AG09319 (cell line): ENCODE measurements at regions not wholly inside any gene's neighbourhood (a gene's known extent, or its start where the extent isn't known, plus 50 kb on each side); places are given as distances from the start of the nearest gene placed in this dataset.
A peak's percentile ranks its signal among the peaks of the same experiment; 100 is the strongest.
"Not testable (repeated sequence)": the region's sequence is repeated elsewhere in the genome, so short reads cannot be mapped to it uniquely, and the experiment has no call there.

ENCODE experiments used
- DNase-seq: peaks from one replicate; pipeline ENCODE4 v3.0.0-alpha.2; 2010; ENCODE audit warnings: low read depth; ENCODE audit errors: extremely low read depth
- CTCF ChIP-seq: IDR thresholded peaks from 2 replicates; pipeline ENCODE4 v1.5.1; 2011; ENCODE audit warnings: low read depth, mild to moderate bottlenecking, inconsistent platforms, low read length, moderate library complexity

- no peak for DNase-seq
- no peak for TF ChIP-seq CTCF
Measured at GRCh38 chr16:29198231-29198630, 208.3 kb downstream of the NPIPB11 start.

DNA sequence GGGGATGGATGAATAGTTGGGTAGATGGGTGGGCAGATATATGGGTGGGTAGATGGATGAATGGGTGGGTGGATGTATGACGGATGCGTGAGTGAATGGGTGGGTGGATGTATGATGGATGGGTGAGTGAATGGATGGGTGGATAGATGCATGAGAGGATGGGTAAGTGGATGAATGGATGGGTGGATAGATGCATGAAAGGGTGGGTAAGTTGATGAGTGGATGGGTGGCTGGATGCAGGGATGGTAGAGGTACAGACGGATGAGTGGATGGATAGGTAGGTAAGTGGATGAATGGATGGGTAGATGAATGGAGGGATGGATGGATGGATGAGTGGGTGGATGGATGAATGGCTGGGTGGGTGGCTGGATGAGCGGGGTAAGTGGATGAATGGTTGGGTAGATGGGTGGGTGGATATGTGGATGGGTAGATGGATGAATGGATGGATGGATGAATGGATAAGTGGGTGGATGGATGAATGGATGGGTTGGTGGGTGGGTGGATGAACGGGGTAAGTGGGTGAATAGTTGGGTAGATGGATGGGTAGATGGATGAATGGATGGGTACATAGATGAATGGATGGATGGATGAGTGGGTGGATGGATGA lies 208.9 kb downstream of the NPIPB11 start:
- DNase-seq: not testable (repeated sequence)

- not testable (repeated sequence) for DNase-seq
Measured at GRCh38 chr16:29196746-29197145, 209.8 kb downstream of the NPIPB11 start.

GRCh38 chr16:29195116-29195872 lies 210.4 kb downstream of the LAT start:
- peak; percentile 86 for DNase-seq

DNA sequence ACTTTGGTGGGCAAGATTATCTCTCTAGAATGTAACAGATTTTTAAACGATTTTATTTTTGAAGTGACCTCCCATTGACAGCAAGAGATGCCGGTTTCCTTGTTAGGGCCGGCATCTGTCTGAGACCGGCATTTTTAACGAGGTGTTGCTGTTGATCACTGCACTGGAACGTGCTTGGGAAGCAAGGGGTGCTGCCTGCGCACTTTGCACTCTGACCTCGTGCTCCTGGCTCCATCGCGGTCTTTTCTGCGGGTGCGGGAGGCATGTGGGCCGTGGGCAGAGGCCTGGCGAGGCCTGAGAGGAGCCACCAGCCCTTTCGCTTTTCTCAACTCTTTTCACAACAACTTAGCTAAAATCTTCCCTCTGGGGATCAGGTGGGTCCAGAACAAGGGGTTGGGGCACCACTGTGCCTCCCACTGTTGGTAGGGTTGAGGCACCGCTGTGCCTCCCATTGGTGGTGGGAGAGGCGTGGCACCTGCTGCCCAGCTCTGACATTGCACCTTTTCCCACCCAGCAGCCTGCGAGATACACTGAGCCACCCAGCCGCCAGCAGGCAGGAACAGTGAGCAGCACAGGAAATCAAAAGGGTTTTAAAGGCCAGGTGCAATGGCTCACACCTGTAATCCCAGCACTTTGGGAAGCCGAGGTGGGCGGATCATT lies 209.5 kb downstream of the LAT start:
- DNase-seq: not testable (repeated sequence)

- DNase-seq: not testable (repeated sequence)
Measured at GRCh38 chr16:29193634-29194033, 208.8 kb downstream of the LAT start.

DNA sequence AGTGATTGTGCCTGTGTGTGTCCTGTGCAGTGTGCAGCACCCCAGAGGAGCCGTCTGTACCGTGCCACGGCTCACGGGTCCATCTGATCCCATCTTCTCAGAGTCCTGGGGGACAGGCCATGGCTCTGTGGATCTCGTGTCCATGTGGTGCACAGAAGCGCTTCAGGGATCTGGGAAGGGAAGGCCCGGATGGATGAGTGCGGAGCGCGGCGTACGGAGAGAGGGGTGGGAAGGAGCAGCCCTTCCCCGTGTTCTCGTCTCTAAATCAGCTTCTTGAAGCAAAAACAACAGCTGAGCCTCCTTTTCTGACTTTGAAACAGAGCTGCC lies 208.4 kb downstream of the LAT start:
- not testable (repeated sequence) for DNase-seq

DNA sequence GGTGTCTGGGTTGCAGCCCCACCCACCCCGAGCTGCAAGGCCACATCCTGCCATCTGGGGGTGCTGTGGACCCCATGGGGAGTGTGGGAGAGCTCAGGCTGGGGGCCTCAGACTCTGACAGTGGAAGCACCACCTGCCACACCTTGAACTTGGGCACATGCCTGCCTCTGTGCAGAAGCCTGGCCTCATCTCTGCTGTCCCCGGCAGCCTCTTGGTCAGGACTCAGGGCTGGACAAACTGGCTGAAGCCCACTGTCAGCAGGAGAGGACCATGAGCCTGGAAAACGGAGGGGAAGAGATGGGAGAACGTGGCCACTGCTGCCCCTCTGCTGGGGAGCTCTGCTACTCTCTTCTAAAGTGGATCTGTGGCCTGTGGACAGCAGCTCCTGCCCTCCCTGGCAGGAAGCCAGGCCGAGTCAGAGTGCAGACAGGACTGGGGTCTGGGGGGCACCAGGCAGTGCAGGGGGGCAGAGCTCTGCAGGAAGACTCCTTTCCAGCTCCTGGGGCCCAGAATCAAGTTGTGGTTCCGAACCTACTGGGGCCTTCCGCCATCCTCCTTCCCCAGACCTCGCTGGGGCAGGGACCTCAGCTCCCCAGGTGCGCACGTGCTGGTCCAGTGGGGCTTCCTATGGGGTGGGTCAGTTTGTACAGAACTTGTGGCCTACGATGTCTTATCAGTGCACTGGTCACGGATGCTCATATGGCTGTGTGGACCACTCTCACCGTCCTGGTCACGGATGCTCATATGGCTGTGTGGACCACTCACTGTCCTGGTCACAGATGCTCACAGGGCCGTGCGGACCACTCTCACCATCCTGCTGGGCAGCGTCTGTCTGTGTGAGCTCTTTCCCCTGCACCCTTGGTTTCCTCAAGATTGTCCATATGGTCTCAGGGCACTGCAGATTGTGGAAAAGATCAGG lies 207.7 kb downstream of the LAT start:
- no peak for DNase-seq
- peak; percentile 8 for TF ChIP-seq CTCF

GRCh38 chr16:29191636-29192180 lies 206.9 kb downstream of the LAT start:
- DNase-seq: not testable (repeated sequence)

GRCh38 chr16:29190553-29191431 lies 205.9 kb downstream of the LAT start:
- DNase-seq: not testable (repeated sequence)

- DNase-seq: not testable (repeated sequence)
Measured at GRCh38 chr16:29188806-29189205, 204.0 kb downstream of the LAT start.

GRCh38 chr16:29186306-29187220 lies 201.7 kb downstream of the LAT start:
- not testable (repeated sequence) for DNase-seq

DNA sequence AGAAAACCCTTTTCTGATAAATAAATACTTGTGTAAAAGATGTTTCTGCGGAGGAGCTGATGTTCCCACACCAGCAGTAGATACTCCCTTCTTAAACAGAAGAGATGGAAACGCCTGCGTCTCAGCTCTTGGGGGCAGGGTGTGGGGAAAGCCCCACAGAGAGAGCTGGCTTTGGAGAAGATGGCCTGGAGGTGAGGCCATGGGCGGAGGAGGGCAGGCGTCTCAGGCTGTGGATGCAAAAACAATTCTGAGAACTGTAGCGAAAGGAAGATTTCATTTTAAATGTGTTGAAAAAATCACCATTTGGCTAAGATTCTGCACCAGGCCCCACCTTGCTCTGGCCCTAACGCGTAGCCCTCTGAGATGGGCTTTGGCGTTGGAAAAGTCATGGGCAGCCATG lies 201.0 kb downstream of the LAT start:
- DNase-seq: not testable (repeated sequence)

GRCh38 chr16:29184738-29185438 lies 200.0 kb downstream of the LAT start:
- not testable (repeated sequence) for DNase-seq
